ENCODE measurements at regions not wholly inside any gene's neighbourhood (a gene's known extent, or its start where the extent isn't known, plus 50 kb on each side); places are given as distances from the start of the nearest gene placed in this dataset.
"Not testable (repeated sequence)": the region's sequence is repeated elsewhere in the genome, so short reads cannot be mapped to it uniquely, and the experiment has no call there.

GRCh38 chr20:48490961-48491831, 336.6 kb downstream of the PREX1 start:
- DNase-seq (ENCODE audit: low read depth): no peak

- not testable (repeated sequence) for DNase-seq (ENCODE audit: low read depth)
Observed at GRCh38 chr20:48490341-48490740, 337.5 kb downstream of the PREX1 start.

GRCh38 chr20:48489656-48490055, 338.1 kb downstream of the PREX1 start:
- no peak for DNase-seq (ENCODE audit: low read depth)

GRCh38 chr20:48489046-48489463, 338.7 kb downstream of the PREX1 start:
- no peak for DNase-seq (ENCODE audit: low read depth)

GRCh38 chr20:48488334-48489034, 339.3 kb downstream of the PREX1 start:
- DNase-seq (ENCODE audit: low read depth): not testable (repeated sequence)

- DNase-seq (ENCODE audit: low read depth): no peak
Observed at GRCh38 chr20:48486065-48486464, 341.7 kb downstream of the PREX1 start.

- not testable (repeated sequence) for DNase-seq (ENCODE audit: low read depth)
Observed at GRCh38 chr20:48485153-48485552, 342.6 kb downstream of the PREX1 start.

GRCh38 chr20:48483334-48484066, 344.3 kb downstream of the PREX1 start:
- no peak for DNase-seq (ENCODE audit: low read depth)

- no peak for DNase-seq (ENCODE audit: low read depth)
Observed at GRCh38 chr20:48482790-48483189, 345.0 kb downstream of the PREX1 start.

- no peak for DNase-seq (ENCODE audit: low read depth)
Observed at GRCh38 chr20:48480216-48480772, 347.5 kb downstream of the PREX1 start.

GRCh38 chr20:48478806-48479585, 348.8 kb downstream of the PREX1 start:
- no peak for DNase-seq (ENCODE audit: low read depth)

- DNase-seq (ENCODE audit: low read depth): no peak
Observed at GRCh38 chr20:48478370-48478769, 349.4 kb downstream of the PREX1 start.

- no peak for DNase-seq (ENCODE audit: low read depth)
Observed at GRCh38 chr20:48476854-48477253, 350.9 kb downstream of the PREX1 start.

GRCh38 chr20:48474022-48474421, 353.8 kb downstream of the PREX1 start:
- no peak for DNase-seq (ENCODE audit: low read depth)

GRCh38 chr20:48471759-48472408, 355.9 kb downstream of the PREX1 start:
- no peak for DNase-seq (ENCODE audit: low read depth)

GRCh38 chr20:48471176-48471575, 356.6 kb downstream of the PREX1 start:
- no peak for DNase-seq (ENCODE audit: low read depth)

- DNase-seq (ENCODE audit: low read depth): no peak
Observed at GRCh38 chr20:48470141-48470540, 357.7 kb downstream of the PREX1 start.

- no peak for DNase-seq (ENCODE audit: low read depth)
Observed at GRCh38 chr20:48469026-48469425, 358.8 kb downstream of the PREX1 start.

GRCh38 chr20:48468571-48468970, 359.2 kb downstream of the PREX1 start:
- no peak for DNase-seq (ENCODE audit: low read depth)

- peak; percentile 6 for DNase-seq (ENCODE audit: low read depth)
Observed at GRCh38 chr20:48467622-48468021, 360.2 kb downstream of the PREX1 start.

GRCh38 chr20:48465271-48465670, 362.5 kb downstream of the PREX1 start:
- no peak for DNase-seq (ENCODE audit: low read depth)
